A549 (cell line): ENCODE measurements at regions not wholly inside any gene's neighbourhood (a gene's known extent, or its start where the extent isn't known, plus 50 kb on each side); places are given as distances from the start of the nearest gene placed in this dataset.

Source experiments
- CBX2 ChIP-seq: fragments of 200-600 bp; sonication (generic); IDR thresholded peaks from 2 replicates; pipeline ENCODE4 v1.6.1; 2016; ENCODE audit warnings: low read depth, mild to moderate bottlenecking, borderline replicate concordance
- CEBPB ChIP-seq, 2 experiments: fragments of >200 bp in 1 of 2; sonication (Bioruptor Twin) in 1 of 2; formaldehyde crosslinking in 1 of 2; IDR thresholded peaks; 2 replicates each; pipeline ENCODE4 v1.6.1; 2012 to 2016
- EP300 ChIP-seq, 2 experiments: fragments of >200 bp; sonication (Bioruptor Twin); formaldehyde crosslinking; IDR thresholded peaks; 2 replicates in 1 of 2; 3 replicates in 1 of 2; pipeline ENCODE4 v1.6.1; 2016 to 2017
- JUN ChIP-seq, 2 experiments: fragments of >200 bp; sonication (Bioruptor Twin); formaldehyde crosslinking; IDR thresholded peaks; 2 replicates in 1 of 2; 3 replicates in 1 of 2; pipeline ENCODE4 v1.6.1; 2016 to 2017
- KDM1A ChIP-seq: fragments of 200-600 bp; sonication (generic); IDR thresholded peaks from 2 replicates; pipeline ENCODE4 v1.6.1; 2016; ENCODE audit warnings: low read depth, mild to moderate bottlenecking
- MYC ChIP-seq: IDR thresholded peaks from 2 replicates; pipeline ENCODE4 v1.6.1; 2012; ENCODE audit warnings: mild to moderate bottlenecking, inconsistent platforms, low read length, improper control_type of control experiment, borderline replicate concordance
- PHF8 ChIP-seq: fragments of 200-600 bp; sonication (generic); IDR thresholded peaks from 2 replicates; pipeline ENCODE4 v1.6.1; 2016; ENCODE audit warnings: low read depth, mild to moderate bottlenecking, antibody characterized with exemption, moderate library complexity, borderline replicate concordance
- POLR2A ChIP-seq: IDR thresholded peaks from 2 replicates; pipeline ENCODE4 v1.6.1; 2012; ENCODE audit warnings: mild to moderate bottlenecking, low read length
- RCOR1 ChIP-seq: fragments of 150-350 bp; IDR thresholded peaks from 2 replicates; pipeline ENCODE4 v1.6.1; 2014; ENCODE audit warnings: antibody characterized with exemption, low read length, low read depth
- SMC3 ChIP-seq: fragments of >200 bp; sonication (Bioruptor Twin); formaldehyde crosslinking; IDR thresholded peaks from 3 replicates; pipeline ENCODE4 v1.6.1; 2018; ENCODE audit warnings: inconsistent platforms
- TF ChIP-seq, protein P1 (sequence below): fragments of >200 bp; sonication (Bioruptor Twin); formaldehyde crosslinking; IDR thresholded peaks from 3 replicates; pipeline ENCODE4 v1.5.1; 2016

- TF ChIP-seq JUN (IDR thresholded peaks at IDR 0.05) = no peak
- no peak for TF ChIP-seq POLR2A
- TF ChIP-seq, protein P1, sequence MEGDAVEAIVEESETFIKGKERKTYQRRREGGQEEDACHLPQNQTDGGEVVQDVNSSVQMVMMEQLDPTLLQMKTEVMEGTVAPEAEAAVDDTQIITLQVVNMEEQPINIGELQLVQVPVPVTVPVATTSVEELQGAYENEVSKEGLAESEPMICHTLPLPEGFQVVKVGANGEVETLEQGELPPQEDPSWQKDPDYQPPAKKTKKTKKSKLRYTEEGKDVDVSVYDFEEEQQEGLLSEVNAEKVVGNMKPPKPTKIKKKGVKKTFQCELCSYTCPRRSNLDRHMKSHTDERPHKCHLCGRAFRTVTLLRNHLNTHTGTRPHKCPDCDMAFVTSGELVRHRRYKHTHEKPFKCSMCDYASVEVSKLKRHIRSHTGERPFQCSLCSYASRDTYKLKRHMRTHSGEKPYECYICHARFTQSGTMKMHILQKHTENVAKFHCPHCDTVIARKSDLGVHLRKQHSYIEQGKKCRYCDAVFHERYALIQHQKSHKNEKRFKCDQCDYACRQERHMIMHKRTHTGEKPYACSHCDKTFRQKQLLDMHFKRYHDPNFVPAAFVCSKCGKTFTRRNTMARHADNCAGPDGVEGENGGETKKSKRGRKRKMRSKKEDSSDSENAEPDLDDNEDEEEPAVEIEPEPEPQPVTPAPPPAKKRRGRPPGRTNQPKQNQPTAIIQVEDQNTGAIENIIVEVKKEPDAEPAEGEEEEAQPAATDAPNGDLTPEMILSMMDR = no peak
- TF ChIP-seq MYC = no peak
- TF ChIP-seq CEBPB (IDR thresholded peaks at IDR 0.05) = no peak
- no peak for TF ChIP-seq SMC3
- TF ChIP-seq RCOR1 = no peak
- no peak for TF ChIP-seq KDM1A
- no peak for TF ChIP-seq PHF8
- TF ChIP-seq CBX2 = no peak
- TF ChIP-seq EP300 (IDR thresholded peaks at IDR 0.05) = no peak
Measured at GRCh38 chr2:228602288-228602687, 420.8 kb upstream of the SPHKAP start.
